ENCODE measurements at regions not wholly inside any gene's neighbourhood (a gene's known extent, or its start where the extent isn't known, plus 50 kb on each side); places are given as distances from the start of the nearest gene placed in this dataset.

GRCh38 chr21:29477347-29477746 lies 178.6 kb downstream of the BACH1 start:
- no peak for TF ChIP-seq MAFK (IDR thresholded peaks at IDR 0.05; ENCODE audit: low read depth, low read length)
- TF ChIP-seq EGR1 (IDR thresholded peaks at IDR 0.05; ENCODE audit: borderline replicate concordance, low read depth, low read length): no peak
- TF ChIP-seq CTCF (IDR thresholded peaks at IDR 0.05; ENCODE audit: control extremely low read depth in 1 of 3, insufficient read depth in 1 of 3, low read depth in 1 of 3, low read length in 3 of 3): no peak
- no peak for TF ChIP-seq POLR2A (IDR thresholded peaks at IDR 0.05; ENCODE audit: control extremely low read depth in 1 of 2, low read depth in 2 of 2, low read length in 2 of 2)
- no peak for TF ChIP-seq SP1 (IDR thresholded peaks at IDR 0.05; ENCODE audit: low read depth, low read length)
- TF ChIP-seq SIN3A (conservative IDR thresholded peaks at IDR 0.05 in 1 of 2, IDR thresholded peaks at IDR 0.05 in 1 of 2; ENCODE audit: low read depth in 1 of 2, low read length in 2 of 2): no peak
- TF ChIP-seq TAF1 (IDR thresholded peaks at IDR 0.05; ENCODE audit: low read depth, low read length): no peak
- no peak for TF ChIP-seq NANOG (IDR thresholded peaks at IDR 0.05; ENCODE audit: insufficient read depth, low read depth, low read length, poor library complexity, severe bottlenecking)

Measured in H1 (cell line).